Kidney glomerular epithelial cell (primary cell): ENCODE measurements at regions not wholly inside any gene's neighbourhood (a gene's known extent, or its start where the extent isn't known, plus 50 kb on each side); places are given as distances from the start of the nearest gene placed in this dataset.
"Not testable (repeated sequence)": the region's sequence is repeated elsewhere in the genome, so short reads cannot be mapped to it uniquely, and the experiment has no call there.

Source experiments
- DNase-seq: peaks from one replicate; lab custom pipeline; 2025; lab: John Stamatoyannopoulos, UW

DNA sequence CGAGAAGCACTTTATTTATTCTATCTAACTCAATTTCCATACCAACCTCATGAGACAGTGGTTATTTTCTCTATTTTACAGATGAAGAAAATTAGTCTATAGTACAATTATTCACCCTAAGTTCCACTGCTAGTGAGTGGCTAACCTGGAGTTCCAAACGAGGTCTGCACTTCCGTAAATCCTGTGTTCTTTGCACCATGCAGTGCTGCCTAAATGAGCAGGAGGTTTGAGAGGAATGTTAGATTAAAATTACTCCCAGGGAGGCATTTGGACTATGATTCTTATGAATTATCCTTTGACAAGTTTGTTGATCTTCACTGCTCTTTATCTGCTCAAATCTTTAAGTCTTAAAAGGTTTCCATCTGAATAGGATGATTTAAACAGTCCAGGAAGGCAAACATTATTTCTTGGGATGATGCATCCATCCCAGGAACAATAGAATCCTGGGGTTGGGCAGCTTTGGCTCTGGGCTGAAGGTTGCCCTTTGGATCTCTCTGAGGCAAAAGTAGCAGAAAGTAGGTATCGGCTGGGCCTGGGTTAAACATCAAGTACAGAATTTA lies 400.8 kb downstream of the REEP3 start:
- no peak for DNase-seq

DNA sequence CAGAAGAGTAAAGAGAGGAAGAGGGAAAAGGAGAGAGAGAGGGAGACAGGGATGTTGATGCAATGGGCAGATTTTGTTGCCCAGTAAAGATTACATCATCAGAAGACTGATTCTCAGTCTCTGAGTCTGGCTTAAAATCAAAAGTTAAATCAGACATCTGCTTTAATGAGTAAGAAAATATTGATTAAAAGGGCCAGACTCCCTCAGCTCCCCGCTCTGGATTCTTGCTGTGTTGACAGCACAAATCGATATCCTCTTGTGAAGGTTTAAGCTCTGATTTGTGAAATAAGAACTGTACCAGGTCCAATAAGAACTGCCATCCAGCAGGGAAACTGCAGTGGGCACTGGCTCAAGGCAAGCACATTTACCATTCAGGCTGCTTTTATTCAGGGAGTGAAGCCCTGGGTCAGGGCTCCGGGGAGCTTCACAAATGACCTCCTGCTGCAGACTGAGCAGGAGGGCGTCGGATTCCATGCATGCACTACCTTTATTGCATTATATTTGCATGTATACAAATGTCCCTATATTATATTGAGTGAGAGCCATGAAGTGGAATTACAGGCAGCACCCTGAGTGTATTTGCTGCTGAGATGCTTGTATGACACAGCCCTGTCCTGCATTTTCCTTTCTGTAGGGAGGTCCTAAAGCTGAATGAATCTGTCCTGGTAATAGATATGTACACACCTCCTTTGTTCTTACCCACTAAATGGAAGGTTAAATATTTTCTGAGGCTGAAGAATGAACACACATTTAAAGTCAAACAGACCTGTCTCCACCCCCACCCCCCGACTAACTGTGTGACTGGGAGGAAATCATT lies 401.5 kb downstream of the REEP3 start:
- no peak for DNase-seq

DNA sequence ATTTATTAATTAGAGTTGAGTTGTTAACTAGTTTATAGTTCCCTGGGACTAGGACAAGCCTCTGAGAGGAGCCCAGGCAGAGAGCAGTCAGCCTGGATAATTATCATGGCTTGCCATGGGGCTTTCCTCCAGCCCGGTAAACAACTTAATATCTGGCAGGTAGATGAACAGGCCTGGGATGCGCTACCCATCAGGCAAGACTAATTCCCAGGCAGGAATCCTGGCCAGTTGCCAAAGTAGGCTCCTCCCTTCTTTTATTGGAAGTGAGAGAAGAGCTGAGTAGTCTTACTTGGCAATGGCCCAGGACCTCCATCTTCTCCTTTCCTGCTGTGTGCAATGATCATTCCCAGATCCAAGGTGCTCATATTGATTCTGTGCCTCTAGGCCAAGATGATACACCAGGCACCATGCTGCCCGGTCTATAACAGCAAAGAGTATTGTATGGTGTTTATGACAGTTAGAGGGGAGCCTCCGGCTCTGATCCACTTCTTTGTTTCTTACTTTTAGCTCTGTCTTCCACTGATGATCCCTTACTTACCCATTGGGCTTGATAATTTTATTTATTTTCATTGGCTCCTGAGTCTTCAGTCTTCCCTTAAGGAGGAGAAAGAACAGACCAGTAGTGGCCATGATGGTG lies 408.7 kb downstream of the REEP3 start:
- no peak for DNase-seq

DNA sequence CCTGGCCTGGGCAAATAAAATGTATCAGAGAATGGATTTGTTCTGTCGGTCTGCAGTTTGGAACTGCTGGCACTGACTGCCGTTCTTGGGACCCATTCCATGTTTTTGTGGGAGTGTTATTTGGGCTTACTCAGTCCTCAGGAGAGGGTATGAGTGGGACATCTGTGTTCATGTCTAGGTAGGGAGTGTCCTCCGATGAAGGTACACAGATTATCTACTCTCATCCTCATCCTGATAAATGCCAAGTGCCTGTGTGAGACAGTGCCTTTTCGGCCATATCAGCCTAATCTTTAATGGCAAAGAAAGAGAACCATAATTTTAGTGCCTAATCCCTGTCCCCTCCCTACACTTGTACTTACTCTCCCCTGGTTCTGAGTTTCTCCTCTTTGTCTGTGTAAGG lies 409.4 kb downstream of the REEP3 start:
- DNase-seq: no peak

DNA sequence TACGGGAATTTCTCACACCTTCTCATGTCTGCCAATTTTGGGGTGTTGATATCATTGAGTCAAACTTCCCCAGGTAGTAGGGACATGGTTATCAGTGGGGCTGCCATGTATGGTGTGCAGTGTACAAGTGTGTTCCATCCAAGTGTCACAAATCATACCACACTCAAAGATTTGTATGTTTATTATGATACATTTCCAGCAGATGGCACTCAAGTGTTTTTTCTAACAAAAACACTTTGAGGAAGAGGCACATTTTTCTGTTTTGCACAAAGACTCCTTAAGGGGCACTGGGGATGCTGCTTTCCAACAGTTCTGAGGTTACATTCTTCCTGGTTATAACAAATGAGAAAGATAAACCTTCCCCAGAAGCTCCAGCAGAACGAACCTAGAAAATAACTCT lies 414.5 kb downstream of the REEP3 start:
- DNase-seq: no peak

DNA sequence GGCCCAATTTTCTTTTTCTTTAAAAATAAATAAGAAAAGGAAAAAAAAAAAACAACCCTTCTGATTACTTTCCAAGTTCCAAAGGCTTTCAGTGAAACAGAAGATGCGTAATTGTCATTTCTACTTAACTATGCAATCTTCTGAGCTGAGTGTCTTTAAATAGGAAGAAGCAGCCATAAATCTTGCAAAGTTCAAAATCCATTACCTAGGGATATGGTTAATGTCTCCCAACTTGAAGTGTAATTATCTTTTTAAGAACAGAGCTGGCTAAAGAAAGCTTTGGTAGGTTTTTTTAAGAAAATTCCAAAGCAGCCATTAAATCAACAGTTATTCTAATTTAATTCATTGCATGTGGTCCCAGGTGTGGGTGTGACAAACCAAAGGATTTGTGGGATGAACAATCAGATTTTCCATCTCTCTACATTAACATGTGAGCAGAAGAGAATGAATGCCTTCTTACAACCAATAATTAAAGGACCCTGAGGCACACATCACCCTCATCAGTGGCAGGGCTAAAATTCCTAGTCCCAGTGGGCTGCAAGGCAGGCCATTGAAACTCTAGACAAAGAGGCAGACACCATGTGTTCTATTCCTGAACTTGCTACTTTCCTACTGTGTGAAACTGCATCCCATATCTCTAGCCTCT lies 419.2 kb downstream of the REEP3 start:
- DNase-seq: no peak

DNA sequence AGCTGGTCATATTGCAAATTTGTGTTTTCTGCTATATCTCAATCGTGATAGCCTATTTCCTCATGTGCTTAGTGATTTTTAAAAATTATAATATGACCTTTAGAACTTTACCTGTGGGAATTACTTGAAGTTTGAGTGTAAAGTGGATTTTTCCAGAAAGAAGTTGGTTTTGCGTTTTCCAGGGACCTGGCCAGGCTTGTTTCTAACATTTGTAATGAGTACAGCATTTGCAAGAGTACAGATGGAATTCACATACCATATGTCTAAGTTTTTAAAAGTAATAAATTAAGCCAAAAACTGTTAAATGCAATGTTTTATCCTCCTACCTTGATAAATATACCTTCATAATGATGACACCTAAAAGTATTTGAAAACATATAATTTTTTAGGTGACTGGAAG lies 443.2 kb downstream of the REEP3 start:
- DNase-seq: no peak

DNA sequence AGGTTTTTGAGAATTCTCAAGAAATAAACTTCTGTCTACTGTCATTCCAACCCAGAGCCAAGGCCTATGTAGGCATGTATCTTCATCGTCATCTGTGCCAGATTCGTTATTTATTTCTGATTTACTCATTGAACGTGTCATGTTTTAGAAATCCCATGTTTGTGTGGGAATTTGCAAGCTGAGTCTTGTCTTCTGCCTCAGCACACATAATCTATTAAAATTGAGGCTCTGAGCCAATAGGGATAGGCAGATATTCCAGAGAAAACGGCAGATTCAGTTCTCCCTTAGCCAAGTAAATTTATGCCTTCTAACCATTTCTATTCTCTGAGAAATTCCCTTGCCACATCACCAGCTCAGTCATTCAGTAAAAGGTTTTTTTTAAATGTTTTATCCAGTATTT lies 444.6 kb downstream of the REEP3 start:
- DNase-seq: no peak

DNA sequence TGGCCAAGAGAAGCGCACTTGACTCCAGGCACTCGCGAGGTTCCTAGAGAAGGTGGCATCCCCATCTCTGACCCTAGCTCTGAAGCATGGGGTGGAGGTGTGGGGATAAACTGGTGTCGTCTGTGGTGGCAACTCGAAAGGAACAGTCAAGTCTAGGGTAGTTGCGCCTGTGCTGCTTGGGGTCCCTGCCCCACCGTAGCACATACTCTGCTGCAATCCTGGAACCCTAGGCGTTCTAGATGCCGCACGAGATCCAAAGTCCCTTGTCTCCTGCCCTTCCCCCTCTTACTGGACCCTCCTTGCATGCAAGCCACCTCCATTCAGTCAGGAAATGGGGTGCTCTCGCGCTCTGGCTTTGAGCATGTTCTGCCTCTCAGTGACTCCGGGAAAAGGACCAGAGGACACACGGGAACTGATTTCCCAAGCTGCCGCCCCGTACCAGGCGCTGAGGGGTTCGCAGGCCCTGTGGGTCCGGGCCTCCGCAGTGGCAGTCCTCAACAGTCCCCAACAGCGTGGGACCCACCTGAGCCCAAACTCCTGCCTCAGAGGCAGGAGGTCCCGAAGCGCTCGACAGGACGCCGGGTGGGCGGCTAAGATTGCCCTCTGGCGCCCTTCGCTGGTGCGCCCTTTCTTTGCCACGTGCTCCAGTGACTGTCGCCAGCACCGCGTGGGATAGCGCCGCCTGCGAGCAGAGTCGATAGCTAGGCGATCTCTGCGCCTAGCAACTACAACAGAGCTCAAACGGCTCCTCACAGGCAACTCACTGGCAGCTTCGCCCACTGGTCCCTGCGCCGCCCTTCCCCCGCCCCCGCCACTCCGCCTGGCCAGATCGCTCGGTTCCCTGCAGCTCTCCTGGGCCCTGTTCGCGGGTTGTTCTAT lies 452.0 kb downstream of the REEP3 start:
- DNase-seq: no peak

DNA sequence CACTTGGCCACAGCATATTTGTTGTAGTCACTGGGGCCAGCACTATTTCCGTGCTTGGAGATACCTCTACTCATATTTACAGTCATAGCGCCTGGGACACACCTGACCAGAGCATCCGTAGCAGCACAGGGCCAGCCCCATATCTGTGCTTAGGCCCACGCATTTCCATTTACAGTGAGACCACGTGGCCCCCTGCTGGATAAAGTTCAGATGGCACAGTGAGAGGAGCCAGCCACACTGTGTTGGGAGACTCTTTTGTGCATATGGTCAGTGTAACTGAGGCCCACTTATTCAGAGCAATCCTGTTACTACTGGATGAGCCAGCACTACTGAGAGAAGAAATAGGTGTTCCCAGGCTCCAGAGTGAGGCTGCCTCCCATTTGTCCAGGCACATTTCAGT lies 455.3 kb downstream of the REEP3 start:
- peak; percentile 34 for DNase-seq

DNA sequence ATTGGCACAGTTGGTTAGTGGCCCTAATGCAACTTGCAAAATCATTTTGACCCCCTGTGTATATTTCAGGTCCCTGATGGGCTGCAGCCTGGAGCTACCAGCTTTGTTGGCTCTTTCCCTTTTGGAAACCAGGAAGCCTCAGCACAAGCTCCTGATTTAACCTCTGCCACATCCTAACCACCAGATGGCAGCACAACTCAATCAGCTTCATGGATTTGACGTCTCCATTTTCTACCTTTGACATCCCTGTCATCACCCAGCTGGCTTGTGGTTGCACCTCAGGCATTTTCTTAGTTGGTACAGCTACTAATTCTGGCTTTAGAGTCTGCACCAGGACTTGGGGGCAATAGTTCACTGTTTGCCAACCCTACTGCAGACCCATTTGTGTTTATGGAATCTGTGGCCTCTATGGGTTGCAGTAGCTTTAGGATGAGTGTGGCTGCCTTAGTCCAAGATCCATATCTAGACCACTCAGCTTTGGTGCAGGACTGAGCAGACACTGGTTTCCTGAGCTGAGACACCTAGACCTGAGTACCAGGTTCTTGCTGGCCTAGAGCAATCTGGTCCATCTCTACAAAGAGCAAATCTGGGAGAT lies 456.2 kb downstream of the REEP3 start:
- peak; percentile 27 for DNase-seq

DNA sequence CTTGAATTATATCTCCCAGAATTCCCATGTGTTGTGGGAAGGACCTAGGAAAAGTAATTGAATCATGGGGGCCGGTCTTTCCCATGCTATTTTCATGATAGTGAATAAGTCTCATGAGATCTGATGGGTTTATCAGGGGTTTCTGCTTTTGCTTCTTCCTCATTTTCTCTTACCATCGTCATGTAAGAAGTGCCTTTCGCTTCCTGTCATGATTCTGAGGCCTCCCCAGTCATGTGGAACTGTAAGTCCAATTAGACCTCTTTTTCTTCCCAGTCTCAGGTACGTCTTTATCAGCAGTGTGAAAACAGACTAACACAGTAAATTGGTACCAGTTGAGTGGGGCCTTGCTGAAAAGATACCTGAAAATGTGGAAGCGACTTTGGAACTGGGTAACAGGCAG lies 459.7 kb downstream of the REEP3 start:
- not testable (repeated sequence) for DNase-seq

DNA sequence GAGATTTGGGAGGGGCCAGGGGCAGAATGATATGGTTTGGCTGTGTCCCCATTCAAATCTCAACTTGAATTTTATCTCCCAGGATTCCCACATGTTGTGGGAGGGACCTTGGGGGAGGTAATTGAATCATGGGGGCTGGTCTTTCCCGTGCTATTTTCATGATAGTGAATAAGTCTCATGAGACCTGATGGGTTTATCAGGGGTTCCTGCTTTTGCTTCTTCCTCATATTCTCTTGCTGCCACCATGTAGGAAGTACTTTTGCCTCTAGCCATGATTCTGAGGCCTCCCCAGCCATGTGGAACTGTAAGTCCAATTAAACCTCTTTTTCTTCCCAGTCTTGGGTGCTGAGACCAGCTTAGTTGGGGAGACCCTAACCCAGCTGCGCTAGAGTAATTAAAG lies 462.9 kb downstream of the REEP3 start:
- DNase-seq: not testable (repeated sequence)

DNA sequence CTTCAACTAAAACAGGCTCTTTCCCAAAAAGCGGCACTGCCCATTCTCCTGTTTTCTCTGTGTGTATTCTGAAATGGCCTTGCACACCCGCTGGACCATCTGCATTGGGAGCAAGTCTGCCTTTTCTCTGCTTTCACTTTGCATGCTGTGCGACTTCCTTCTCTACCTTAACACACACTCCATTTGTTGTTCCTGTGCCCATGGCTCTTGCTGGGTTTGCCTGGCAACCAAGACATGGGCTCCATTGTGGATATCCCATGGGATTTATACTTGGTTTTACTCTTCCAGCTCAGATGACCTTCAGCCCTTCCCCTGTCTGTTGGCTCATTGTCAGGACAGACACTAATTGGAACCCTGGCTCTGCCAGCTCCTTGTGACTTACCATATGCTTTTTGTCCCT lies 465.3 kb downstream of the REEP3 start:
- DNase-seq: no peak

DNA sequence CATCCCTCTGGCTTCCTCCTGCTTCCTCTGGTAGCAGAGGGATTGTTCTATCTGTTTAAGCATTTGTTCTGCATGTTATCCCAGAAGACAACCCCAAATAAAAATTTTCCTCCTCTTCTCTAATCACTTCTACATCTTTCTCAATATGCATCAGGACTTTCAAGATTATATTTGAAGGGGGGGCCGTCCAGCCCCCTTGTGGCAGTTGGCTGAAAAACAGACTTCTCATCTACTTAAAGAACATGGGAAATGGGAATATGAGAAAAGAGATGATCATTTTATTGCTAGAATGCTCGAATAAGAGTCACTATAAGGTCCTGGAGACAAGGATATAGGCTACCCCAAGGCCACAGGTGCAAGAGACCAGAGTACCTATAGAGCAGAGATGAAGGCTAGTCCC lies 466.0 kb downstream of the REEP3 start:
- DNase-seq: no peak

DNA sequence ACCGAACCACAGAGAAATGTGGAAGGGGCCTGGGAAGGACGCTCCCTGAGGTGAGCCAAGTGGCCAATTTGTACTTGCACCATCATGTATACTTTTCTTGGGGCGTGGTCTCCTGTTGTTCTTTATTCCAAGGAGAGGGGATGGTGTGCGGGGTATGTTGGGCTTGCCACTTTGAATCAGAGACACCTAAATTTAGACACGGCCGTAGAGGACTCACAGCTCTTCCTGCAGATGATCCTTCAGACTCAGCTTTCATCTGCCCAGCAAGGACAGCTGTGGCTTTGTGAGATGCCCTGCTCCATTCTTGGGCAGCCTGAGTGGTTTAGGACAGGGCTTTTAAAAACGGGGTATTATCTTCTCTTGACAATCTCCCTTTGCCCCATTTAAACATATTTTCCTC lies 473.2 kb downstream of the REEP3 start:
- DNase-seq: no peak

DNA sequence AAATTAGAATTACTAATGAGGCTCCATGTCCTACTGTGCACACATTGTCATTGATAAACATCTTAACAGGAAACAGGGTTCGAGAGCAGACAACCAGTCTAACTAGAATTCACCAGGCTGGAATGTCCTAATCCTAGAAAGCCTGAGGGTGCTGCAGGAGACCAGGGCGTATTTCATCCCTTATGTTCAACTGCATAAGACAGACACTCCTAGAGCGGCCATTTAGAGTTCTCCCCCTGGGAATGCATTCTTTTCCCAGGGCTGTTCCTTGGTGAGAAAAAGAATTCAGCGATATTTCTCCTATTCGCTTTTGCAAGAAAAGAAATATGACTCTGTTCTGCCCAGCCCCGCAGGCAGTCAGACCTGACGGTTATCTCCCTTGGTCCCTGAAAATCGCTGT lies 486.0 kb downstream of the REEP3 start:
- DNase-seq: no peak

DNA sequence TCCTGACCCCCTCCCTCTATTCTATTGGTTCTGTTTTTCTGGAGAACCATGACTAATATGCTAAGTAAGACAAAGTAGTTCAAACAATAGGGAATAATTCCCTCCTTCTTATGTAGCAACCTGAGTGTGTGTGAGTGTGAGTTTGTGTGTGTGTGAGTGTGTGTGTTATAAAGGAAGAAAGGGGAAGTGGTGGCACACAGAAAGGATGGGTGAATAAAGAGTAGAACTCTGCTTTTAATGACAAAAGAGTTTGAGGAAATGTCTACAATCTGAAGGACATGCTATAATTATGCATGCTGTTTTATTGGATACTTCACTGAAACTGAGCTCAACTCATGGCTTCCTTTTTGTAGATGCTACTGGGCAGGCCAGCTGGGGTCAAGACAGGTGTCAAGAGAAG lies 489.5 kb downstream of the REEP3 start:
- no peak for DNase-seq

DNA sequence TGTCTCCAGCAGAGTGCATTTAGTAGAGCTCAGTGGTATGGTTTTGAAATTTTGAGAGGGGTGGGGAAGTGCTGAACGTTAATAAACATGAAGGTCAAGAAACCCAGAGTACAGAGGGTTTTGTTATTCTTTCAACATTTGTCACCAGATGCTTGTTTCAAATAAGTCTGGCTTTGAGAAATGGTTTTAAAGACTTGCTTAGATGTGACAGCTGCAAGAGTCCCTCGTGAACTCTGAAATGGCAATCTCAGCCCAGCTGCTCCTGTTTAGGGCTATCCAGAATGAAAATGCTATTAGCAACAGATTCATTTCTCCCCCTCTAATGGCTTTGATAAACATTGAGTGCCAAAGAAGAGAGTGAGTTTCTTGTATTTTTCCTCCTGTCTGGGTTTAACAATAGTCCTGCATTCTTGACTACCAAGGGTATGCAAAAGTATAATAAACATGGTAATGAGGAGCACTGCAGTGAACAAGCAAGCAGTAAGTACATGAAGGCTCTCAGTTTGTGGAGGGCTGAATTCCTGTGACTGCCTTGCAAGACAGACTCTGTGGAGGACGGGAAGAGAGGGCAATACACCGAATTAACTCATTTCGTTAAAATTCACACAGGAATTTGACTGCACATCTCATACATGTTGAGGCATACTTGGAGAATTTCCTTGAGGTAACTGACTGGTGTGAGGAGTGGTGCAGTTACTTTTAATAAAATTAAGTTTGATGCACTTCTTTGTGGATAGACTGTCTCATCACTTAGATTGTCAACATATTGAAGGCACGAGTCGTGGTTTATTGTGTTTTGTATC lies 490.9 kb downstream of the REEP3 start:
- no peak for DNase-seq

DNA sequence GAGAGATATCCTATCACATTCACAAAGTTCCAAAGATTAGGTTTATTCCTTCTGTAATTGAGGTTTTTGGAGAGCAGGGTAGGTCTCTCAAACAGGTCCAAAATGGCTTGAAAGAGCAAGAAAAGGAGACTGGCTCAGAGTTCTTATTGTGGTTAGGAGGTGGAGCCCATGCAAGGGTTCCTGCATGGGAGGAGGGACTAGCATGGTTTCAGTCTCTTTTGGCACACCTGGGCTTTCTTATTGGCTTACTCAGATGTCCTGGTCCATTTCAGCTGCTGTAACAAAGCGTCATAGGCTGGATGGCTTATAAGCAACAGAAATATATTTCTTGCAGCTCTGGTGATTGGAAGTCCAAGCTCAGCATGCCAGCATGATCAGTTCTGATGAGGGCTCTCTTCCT lies 493.1 kb downstream of the REEP3 start:
- DNase-seq: no peak
